B cell (primary cell): ENCODE measurements at regions not wholly inside any gene's neighbourhood (a gene's known extent, or its start where the extent isn't known, plus 50 kb on each side); places are given as distances from the start of the nearest gene placed in this dataset.

ENCODE experiments used
- EZH2 ChIP-seq: IDR thresholded peaks from 2 replicates; pipeline ENCODE4 v1.6.1; 2012; ENCODE audit warnings: borderline replicate concordance, low read depth, mild to moderate bottlenecking, moderate library complexity, low read length; ENCODE audit not compliant: insufficient read depth, poor library complexity, severe bottlenecking
- TF ChIP-seq, protein P1 (sequence below): fragments of 200-600 bp; IDR thresholded peaks from one replicate; pipeline ENCODE4 v1.8.0; 2022; ENCODE audit warnings: antibody characterized with exemption, mild to moderate bottlenecking

- TF ChIP-seq, protein P1, sequence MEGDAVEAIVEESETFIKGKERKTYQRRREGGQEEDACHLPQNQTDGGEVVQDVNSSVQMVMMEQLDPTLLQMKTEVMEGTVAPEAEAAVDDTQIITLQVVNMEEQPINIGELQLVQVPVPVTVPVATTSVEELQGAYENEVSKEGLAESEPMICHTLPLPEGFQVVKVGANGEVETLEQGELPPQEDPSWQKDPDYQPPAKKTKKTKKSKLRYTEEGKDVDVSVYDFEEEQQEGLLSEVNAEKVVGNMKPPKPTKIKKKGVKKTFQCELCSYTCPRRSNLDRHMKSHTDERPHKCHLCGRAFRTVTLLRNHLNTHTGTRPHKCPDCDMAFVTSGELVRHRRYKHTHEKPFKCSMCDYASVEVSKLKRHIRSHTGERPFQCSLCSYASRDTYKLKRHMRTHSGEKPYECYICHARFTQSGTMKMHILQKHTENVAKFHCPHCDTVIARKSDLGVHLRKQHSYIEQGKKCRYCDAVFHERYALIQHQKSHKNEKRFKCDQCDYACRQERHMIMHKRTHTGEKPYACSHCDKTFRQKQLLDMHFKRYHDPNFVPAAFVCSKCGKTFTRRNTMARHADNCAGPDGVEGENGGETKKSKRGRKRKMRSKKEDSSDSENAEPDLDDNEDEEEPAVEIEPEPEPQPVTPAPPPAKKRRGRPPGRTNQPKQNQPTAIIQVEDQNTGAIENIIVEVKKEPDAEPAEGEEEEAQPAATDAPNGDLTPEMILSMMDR = no peak
- TF ChIP-seq EZH2 = no peak
Measured at GRCh38 chr13:64278493-64278892, 2862.8 kb upstream of the PCDH20 start.
